Neural progenitor cell (in vitro differentiated cells): ENCODE measurements at regions not wholly inside any gene's neighbourhood (a gene's known extent, or its start where the extent isn't known, plus 50 kb on each side); places are given as distances from the start of the nearest gene placed in this dataset.

Experiments
- DNase-seq: peaks from one replicate; pipeline ENCODE4 v3.0.0-alpha.2; 2016; ENCODE audit warnings: low spot score
- H2AFZ ChIP-seq: fragments of 200-600 bp; sonication (generic); replicated peaks from 2 replicates; pipeline ENCODE4 v1.6.1; 2016; ENCODE audit warnings: antibody characterized with exemption
- H3F3A ChIP-seq: fragments of 200-600 bp; sonication (generic); 2 replicates; pipeline ENCODE4 v1.6.1; 2016; ENCODE audit warnings: antibody characterized with exemption, low read depth
- H3K27ac ChIP-seq: fragments of 200-600 bp; sonication (generic); 2 replicates; pipeline ENCODE4 v1.5.1; 2016; ENCODE audit warnings: mild to moderate bottlenecking
- H3K27me3 ChIP-seq: fragments of 200-600 bp; sonication (generic); 2 replicates; pipeline ENCODE4 v1.6.1; 2016; ENCODE audit warnings: mild to moderate bottlenecking, moderate library complexity
- H3K36me3 ChIP-seq: fragments of 200-600 bp; sonication (generic); 2 replicates; pipeline ENCODE4 v1.5.1; 2016
- H3K4me1 ChIP-seq: fragments of 200-600 bp; sonication (generic); 2 replicates; pipeline ENCODE4 v1.6.1; 2016; ENCODE audit warnings: mixed run types
- H3K4me2 ChIP-seq: fragments of 200-600 bp; sonication (generic); 2 replicates; pipeline ENCODE4 v1.6.1; 2016
- H3K4me3 ChIP-seq: fragments of 200-600 bp; sonication (generic); 2 replicates; pipeline ENCODE4 v1.5.1; 2016
- H3K79me2 ChIP-seq: fragments of 200-600 bp; sonication (generic); 2 replicates; pipeline ENCODE4 v1.6.1; 2016; ENCODE audit warnings: low read depth
- H3K9ac ChIP-seq: fragments of 200-600 bp; sonication (generic); 2 replicates; pipeline ENCODE4 v1.6.1; 2016
- H3K9me3 ChIP-seq: fragments of 200-600 bp; sonication (generic); 2 replicates; pipeline ENCODE4 v1.5.1; 2016; ENCODE audit warnings: low read depth
- H4K20me1 ChIP-seq: fragments of 200-600 bp; sonication (generic); 2 replicates; pipeline ENCODE4 v1.6.1; 2016; ENCODE audit warnings: low read depth
- H3K27ac Mint-ChIP-seq: 3 replicates; pipeline ENCODE4 v1.8.0; 2021; ENCODE audit warnings: mixed read lengths
- H3K27me3 Mint-ChIP-seq: 2 replicates; pipeline ENCODE4 v1.8.0; 2022; ENCODE audit warnings: low read depth, mild to moderate bottlenecking, inconsistent platforms, moderate library complexity, mixed read lengths; ENCODE audit not compliant: insufficient read depth
- H3K36me3 Mint-ChIP-seq: 3 replicates; pipeline ENCODE4 v1.8.0; 2021; ENCODE audit warnings: mixed read lengths
- H3K4me1 Mint-ChIP-seq: 3 replicates; pipeline ENCODE4 v1.8.0; 2021; ENCODE audit warnings: mixed read lengths
- H3K4me3 Mint-ChIP-seq: 3 replicates; pipeline ENCODE4 v1.8.0; 2021; ENCODE audit warnings: mild to moderate bottlenecking, moderate library complexity, mixed read lengths
- H3K9me3 Mint-ChIP-seq: 3 replicates; pipeline ENCODE4 v1.8.0; 2020; ENCODE audit warnings: mixed read lengths
- EZH2 ChIP-seq: fragments of 200-600 bp; sonication (generic); IDR thresholded peaks from 2 replicates; pipeline ENCODE4 v1.6.1; 2017; ENCODE audit warnings: antibody characterized with exemption, mild to moderate bottlenecking, moderate library complexity
- EZH2phosphoT487 ChIP-seq: fragments of 200-600 bp; sonication (generic); IDR thresholded peaks from 2 replicates; pipeline ENCODE4 v1.6.1; 2017; ENCODE audit warnings: antibody characterized with exemption
- TF ChIP-seq, protein P1 (sequence below): fragments of 200-600 bp; sonication (generic); IDR thresholded peaks from 2 replicates; pipeline ENCODE4 v1.5.1; 2017; ENCODE audit warnings: antibody characterized with exemption, mild to moderate bottlenecking

DNA sequence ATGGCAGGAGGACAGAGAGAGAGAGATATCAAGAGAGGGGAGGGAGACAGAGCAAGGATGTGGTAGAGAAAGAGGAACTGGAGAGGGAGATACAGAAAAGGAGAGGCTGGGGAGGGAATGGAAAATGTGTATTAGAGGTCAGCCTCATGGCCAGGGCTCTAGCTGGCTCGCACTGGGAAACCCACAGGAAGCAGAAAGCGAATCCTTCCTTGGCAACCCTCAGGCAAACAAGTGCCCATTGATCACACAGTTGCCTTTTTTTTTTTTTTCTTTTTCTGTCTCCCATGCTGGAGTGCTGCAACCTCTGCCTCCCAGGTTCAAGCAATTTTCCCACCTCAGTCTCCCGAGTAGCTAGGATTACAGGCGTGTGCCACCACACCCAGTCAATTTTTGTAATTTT lies 391.2 kb downstream of the TYW1 start:
- no peaks in the 10 kb centered on the region for H3K36me3 Mint-ChIP-seq
- Histone ChIP-seq H3F3A (peaks cover 2% of the 10 kb centered on the region), H3K79me2 (no peaks in the 10 kb centered on the region), H3K9me3 (no peaks in the 10 kb centered on the region), H3K9ac (no peak overlapping the region), H3K4me1 (no peaks in the 10 kb centered on the region), H3K27me3 (no peaks in the 10 kb centered on the region), H3K27ac (no peak overlapping the region), H3K4me3 (no peak overlapping the region), H2AFZ (no peak overlapping the region), H3K4me2 (no peak overlapping the region), H4K20me1 (no peaks in the 10 kb centered on the region), H3K36me3 (no peaks in the 10 kb centered on the region)
- H3K27me3 Mint-ChIP-seq, result peaks cover 2% of the 10 kb centered on the region
- no peak overlapping the region for H3K27ac Mint-ChIP-seq
- peaks cover 2% of the 10 kb centered on the region for H3K4me1 Mint-ChIP-seq
- no peak overlapping the region for H3K4me3 Mint-ChIP-seq
- TF ChIP-seq EZH2phosphoT487, result no peak
- no peak for TF ChIP-seq EZH2
- TF ChIP-seq, protein P1, sequence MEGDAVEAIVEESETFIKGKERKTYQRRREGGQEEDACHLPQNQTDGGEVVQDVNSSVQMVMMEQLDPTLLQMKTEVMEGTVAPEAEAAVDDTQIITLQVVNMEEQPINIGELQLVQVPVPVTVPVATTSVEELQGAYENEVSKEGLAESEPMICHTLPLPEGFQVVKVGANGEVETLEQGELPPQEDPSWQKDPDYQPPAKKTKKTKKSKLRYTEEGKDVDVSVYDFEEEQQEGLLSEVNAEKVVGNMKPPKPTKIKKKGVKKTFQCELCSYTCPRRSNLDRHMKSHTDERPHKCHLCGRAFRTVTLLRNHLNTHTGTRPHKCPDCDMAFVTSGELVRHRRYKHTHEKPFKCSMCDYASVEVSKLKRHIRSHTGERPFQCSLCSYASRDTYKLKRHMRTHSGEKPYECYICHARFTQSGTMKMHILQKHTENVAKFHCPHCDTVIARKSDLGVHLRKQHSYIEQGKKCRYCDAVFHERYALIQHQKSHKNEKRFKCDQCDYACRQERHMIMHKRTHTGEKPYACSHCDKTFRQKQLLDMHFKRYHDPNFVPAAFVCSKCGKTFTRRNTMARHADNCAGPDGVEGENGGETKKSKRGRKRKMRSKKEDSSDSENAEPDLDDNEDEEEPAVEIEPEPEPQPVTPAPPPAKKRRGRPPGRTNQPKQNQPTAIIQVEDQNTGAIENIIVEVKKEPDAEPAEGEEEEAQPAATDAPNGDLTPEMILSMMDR, result no peak
- no peak for DNase-seq
- H3K9me3 Mint-ChIP-seq, result no peaks in the 10 kb centered on the region

DNA sequence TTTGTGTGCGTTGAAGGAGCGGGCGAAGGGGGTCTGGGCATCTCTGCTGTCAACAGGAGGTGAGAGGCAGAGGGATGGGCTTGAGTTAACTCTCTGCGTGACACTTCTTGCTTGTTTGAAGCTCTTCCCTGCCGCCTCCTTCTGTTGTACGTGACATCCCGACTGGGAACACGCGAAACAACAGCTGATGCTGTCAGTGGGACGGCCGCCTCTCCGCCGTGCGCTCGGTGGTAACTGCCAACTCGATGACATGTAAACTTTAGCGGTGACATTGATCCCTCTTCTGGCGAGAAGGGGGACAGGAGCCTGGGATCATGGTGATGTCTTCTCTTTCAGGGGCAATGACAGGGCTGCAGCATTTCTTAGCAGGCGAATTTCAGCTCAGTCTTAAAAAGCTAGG lies 394.5 kb downstream of the TYW1 start:
- H3K79me2 ChIP-seq, result no peaks in the 10 kb centered on the region
- peaks cover 4% of the 10 kb centered on the region for H3F3A ChIP-seq
- H3K9me3 ChIP-seq, result no peaks in the 10 kb centered on the region
- Mint-ChIP-seq H3K36me3 (no peaks in the 10 kb centered on the region), H3K27me3 (peaks cover 13% of the 10 kb centered on the region), H3K9me3 (no peaks in the 10 kb centered on the region), H3K27ac (no peak overlapping the region), H3K4me3 (no peak overlapping the region), H3K4me1 (peaks cover 2% of the 10 kb centered on the region)
- H3K9ac ChIP-seq, result no peak overlapping the region
- no peaks in the 10 kb centered on the region for H3K4me1 ChIP-seq
- no peak overlapping the region for H3K4me3 ChIP-seq
- H2AFZ ChIP-seq, result no peak overlapping the region
- no peak overlapping the region for H3K27ac ChIP-seq
- no peak for TF ChIP-seq EZH2phosphoT487
- TF ChIP-seq, protein P1, result no peak
- TF ChIP-seq EZH2, result no peak
- H3K4me2 ChIP-seq, result no peak overlapping the region
- no peaks in the 10 kb centered on the region for H3K27me3 ChIP-seq
- no peaks in the 10 kb centered on the region for H4K20me1 ChIP-seq
- no peaks in the 10 kb centered on the region for H3K36me3 ChIP-seq
- DNase-seq, result no peak

DNA sequence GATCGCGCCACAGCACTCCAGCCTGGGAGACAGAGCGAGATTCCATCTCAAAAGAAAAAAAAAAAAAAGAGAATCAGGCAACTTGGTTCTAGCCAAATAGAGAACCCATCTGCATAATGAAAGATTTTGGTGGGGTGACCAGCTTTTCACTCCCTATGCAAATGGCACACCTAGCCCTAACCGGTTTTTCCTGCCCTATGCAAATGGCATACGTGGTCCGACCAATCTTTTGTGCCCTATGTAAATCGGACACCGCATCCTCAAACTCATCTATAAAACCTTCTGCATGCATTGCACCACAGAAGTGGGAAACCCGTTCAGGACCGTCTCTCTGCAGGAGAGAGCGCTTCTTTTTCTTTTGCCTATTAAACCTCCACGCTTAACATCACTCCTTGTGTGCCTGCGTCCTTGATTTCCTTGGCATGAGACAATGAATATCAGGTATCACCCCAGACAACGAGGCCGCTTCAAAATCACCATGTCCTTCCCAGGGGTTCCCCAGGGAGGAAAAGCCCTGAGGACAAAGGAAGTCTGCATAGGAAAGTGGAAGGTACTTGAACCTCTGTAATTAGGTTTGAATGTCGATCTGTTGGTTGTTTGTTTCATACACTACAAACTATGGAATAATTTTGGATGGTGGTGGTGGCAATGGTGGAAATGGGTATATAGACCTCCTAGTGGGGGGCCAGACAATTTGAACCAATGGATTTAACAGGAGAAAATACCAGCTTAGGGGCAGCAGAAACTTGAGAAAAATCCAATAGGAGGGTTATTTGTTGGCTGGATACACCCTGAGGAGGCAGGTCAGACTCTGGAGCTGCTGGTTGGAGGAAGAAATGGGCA lies 396.2 kb downstream of the TYW1 start:
- Histone ChIP-seq H3K27me3 (no peaks in the 10 kb centered on the region), H3K4me2 (peak overlapping the region; percentile 31), H3K9me3 (no peaks in the 10 kb centered on the region), H3F3A (peaks cover 4% of the 10 kb centered on the region), H3K4me1 (no peaks in the 10 kb centered on the region), H3K27ac (no peak overlapping the region), H3K36me3 (no peaks in the 10 kb centered on the region), H3K79me2 (no peaks in the 10 kb centered on the region), H4K20me1 (no peaks in the 10 kb centered on the region), H2AFZ (peak overlapping the region; percentile 42), H3K4me3 (no peak overlapping the region), H3K9ac (no peak overlapping the region)
- peaks cover 11% of the 10 kb centered on the region for H3K27me3 Mint-ChIP-seq
- no peaks in the 10 kb centered on the region for H3K9me3 Mint-ChIP-seq
- H3K36me3 Mint-ChIP-seq, result no peaks in the 10 kb centered on the region
- TF ChIP-seq, protein P1, result no peak
- no peak for TF ChIP-seq EZH2phosphoT487
- TF ChIP-seq EZH2, result no peak
- peak; percentile 25 for DNase-seq
- H3K27ac Mint-ChIP-seq, result no peak overlapping the region
- H3K4me1 Mint-ChIP-seq, result peaks cover 2% of the 10 kb centered on the region
- no peak overlapping the region for H3K4me3 Mint-ChIP-seq
